Activated CD4-positive, alpha-beta T cell treated with anti-CD3 and anti-CD28 coated beads, Interleukin-2, amount 10 ng/mL, durations not matched to agents 7 days and 5 days (primary cell): ENCODE measurements at regions not wholly inside any gene's neighbourhood (a gene's known extent, or its start where the extent isn't known, plus 50 kb on each side); places are given as distances from the start of the nearest gene placed in this dataset.
"Not testable (repeated sequence)": the region's sequence is repeated elsewhere in the genome, so short reads cannot be mapped to it uniquely, and the experiment has no call there.

Source experiments
- CTCF ChIA-PET: fragments of 350-600 bp; sonication (Branson Sonifier 250); formaldehyde crosslinking; loops from one replicate; lab custom pipeline; 2021; ENCODE audit warnings: antibody characterized with exemption; lab: Charles Lee
- POLR2A ChIA-PET: fragments of 350-600 bp; sonication (Branson Sonifier 250); formaldehyde crosslinking; loops from one replicate; lab custom pipeline; 2021; ENCODE audit warnings: antibody characterized with exemption; lab: Charles Lee
- DNase-seq: peaks from one replicate; pipeline ENCODE4 v3.0.0-alpha.2; 2020
- H3K27ac Mint-ChIP-seq: one replicate; pipeline ENCODE4 v1.8.0; 2021; ENCODE audit warnings: mild to moderate bottlenecking, moderate library complexity, mixed read lengths
- H3K27me3 Mint-ChIP-seq: one replicate; pipeline ENCODE4 v1.8.0; 2021; ENCODE audit warnings: mixed read lengths
- H3K36me3 Mint-ChIP-seq: one replicate; pipeline ENCODE4 v1.8.0; 2021; ENCODE audit warnings: low read depth, mixed read lengths
- H3K4me1 Mint-ChIP-seq: one replicate; pipeline ENCODE4 v1.8.0; 2021; ENCODE audit warnings: mixed read lengths
- H3K4me3 Mint-ChIP-seq: one replicate; pipeline ENCODE4 v1.8.0; 2021; ENCODE audit warnings: mild to moderate bottlenecking, moderate library complexity, mixed read lengths
- H3K9me3 Mint-ChIP-seq: one replicate; pipeline ENCODE4 v1.8.0; 2021; ENCODE audit warnings: mixed read lengths

GRCh38 chr9:108439947-108440346 lies 415.8 kb downstream of the ACTL7B start:
- ChIA-PET CTCF (no interaction called here), POLR2A (no interaction called here)
- DNase-seq, result no peak
- Mint-ChIP-seq H3K27ac (no peak overlapping the region), H3K9me3 (no peaks in the 10 kb centered on the region), H3K4me3 (no peak overlapping the region), H3K27me3 (no peaks in the 10 kb centered on the region), H3K36me3 (no peaks in the 10 kb centered on the region), H3K4me1 (no peaks in the 10 kb centered on the region)

DNA sequence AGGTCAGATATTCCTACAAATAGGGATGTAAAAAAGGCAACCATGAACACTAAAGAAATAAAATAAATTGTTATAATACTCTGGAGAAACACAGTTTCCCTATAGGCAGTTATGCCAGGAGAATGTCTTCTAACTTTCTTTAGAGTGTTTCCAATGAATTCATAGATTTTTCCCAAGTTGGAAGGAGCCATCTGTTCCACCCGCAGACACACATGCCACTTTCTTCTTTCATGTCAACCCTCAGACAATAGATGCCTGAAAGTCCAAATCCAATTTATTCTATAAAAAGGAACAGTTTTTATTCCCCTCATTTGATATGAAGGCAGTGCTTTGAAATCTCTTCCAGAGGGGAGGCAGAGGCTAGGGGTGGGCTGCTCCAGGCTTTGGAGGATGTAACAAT lies 418.1 kb downstream of the ACTL7B start:
- no peaks in the 10 kb centered on the region for H3K36me3 Mint-ChIP-seq
- H3K27ac Mint-ChIP-seq, result no peak overlapping the region
- no peaks in the 10 kb centered on the region for H3K4me1 Mint-ChIP-seq
- no peak for DNase-seq
- H3K9me3 Mint-ChIP-seq, result no peaks in the 10 kb centered on the region
- CTCF ChIA-PET, result no interaction called here
- POLR2A ChIA-PET, result no interaction called here
- H3K4me3 Mint-ChIP-seq, result no peak overlapping the region
- H3K27me3 Mint-ChIP-seq, result no peaks in the 10 kb centered on the region

DNA sequence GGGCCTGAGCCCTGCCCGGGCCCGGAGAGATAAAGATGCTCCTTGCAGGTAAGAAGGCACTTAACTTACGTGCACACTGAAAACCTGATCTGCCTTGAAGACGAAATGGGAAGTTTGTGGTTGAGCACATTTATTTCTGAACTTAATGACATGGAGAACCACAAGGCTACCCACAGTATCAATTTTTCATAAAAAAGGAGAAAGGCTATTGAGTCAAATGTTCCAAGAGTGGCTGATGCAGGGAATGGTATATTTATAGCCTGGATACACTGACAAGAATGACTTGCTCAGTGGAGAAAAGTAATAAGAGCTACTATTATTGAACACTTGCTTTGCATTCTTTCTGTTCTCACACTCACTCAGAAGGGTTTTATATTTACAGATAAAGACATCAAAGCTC lies 419.3 kb downstream of the ACTL7B start:
- Mint-ChIP-seq H3K9me3 (peaks cover 3% of the 10 kb centered on the region), H3K4me1 (no peaks in the 10 kb centered on the region), H3K27ac (no peak overlapping the region), H3K36me3 (no peaks in the 10 kb centered on the region), H3K27me3 (no peaks in the 10 kb centered on the region), H3K4me3 (no peak overlapping the region)
- ChIA-PET CTCF (no interaction called here), POLR2A (no interaction called here)
- no peak for DNase-seq

DNA sequence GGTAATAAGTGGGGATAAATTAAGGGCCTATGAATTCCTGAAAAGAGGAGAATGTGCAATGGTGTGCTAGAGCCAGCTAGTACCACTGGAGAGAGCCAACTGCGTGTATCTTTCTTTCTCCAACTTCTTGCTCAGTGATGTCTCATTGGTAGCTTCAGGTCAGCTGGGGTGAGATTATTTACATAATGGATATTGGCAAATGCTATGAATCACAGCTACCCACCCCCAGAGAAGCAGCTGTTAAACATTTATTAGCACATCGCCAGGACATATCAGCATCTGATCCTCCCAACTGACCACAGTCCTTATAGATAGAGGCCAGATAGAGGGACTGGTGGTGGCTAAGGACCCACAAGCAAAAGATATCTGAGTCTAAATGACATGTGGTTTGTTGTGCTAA lies 421.3 kb downstream of the ACTL7B start:
- Mint-ChIP-seq H3K9me3 (peaks cover 11% of the 10 kb centered on the region), H3K27me3 (no peaks in the 10 kb centered on the region), H3K4me1 (no peaks in the 10 kb centered on the region), H3K36me3 (no peaks in the 10 kb centered on the region), H3K4me3 (no peak overlapping the region), H3K27ac (no peak overlapping the region)
- DNase-seq, result no peak
- ChIA-PET POLR2A (no interaction called here), CTCF (no interaction called here)

GRCh38 chr9:108434036-108434435 lies 421.8 kb downstream of the ACTL7B start:
- Mint-ChIP-seq H3K4me1 (no peaks in the 10 kb centered on the region), H3K4me3 (no peak overlapping the region), H3K27ac (no peak overlapping the region), H3K27me3 (no peaks in the 10 kb centered on the region), H3K9me3 (peaks cover 11% of the 10 kb centered on the region), H3K36me3 (no peaks in the 10 kb centered on the region)
- no peak for DNase-seq
- CTCF ChIA-PET, result no interaction called here
- POLR2A ChIA-PET, result no interaction called here

DNA sequence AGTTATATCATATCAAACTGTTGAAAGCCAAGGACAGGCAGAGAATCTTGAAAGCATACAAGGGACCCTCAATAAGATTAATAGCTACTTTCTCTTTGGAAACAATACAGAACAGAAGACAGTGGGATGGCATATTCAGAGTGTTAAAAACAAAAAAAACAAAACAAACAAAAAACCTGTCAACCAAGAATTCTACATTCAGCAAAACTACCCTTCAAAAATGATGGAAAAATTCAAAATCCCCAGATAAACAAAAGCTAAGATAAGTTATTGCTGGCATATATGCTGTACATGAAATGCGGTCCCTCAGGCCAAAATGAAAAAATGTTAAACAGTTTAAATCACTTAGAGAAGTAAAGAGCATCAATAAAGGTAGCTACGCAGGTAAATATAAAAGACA lies 425.1 kb downstream of the ACTL7B start:
- H3K27me3 Mint-ChIP-seq, result no peaks in the 10 kb centered on the region
- no peaks in the 10 kb centered on the region for H3K4me1 Mint-ChIP-seq
- POLR2A ChIA-PET, result no interaction called here
- H3K27ac Mint-ChIP-seq, result no peak overlapping the region
- DNase-seq, result no peak
- no peaks in the 10 kb centered on the region for H3K36me3 Mint-ChIP-seq
- peaks cover 11% of the 10 kb centered on the region for H3K9me3 Mint-ChIP-seq
- CTCF ChIA-PET, result no interaction called here
- no peak overlapping the region for H3K4me3 Mint-ChIP-seq

GRCh38 chr9:108427751-108428150 lies 428.0 kb downstream of the ACTL7B start:
- Mint-ChIP-seq H3K9me3 (peaks cover 11% of the 10 kb centered on the region), H3K36me3 (no peaks in the 10 kb centered on the region), H3K4me1 (no peaks in the 10 kb centered on the region), H3K27ac (no peak overlapping the region), H3K4me3 (no peak overlapping the region), H3K27me3 (no peaks in the 10 kb centered on the region)
- ChIA-PET CTCF (no interaction called here), POLR2A (no interaction called here)
- no peak for DNase-seq

DNA sequence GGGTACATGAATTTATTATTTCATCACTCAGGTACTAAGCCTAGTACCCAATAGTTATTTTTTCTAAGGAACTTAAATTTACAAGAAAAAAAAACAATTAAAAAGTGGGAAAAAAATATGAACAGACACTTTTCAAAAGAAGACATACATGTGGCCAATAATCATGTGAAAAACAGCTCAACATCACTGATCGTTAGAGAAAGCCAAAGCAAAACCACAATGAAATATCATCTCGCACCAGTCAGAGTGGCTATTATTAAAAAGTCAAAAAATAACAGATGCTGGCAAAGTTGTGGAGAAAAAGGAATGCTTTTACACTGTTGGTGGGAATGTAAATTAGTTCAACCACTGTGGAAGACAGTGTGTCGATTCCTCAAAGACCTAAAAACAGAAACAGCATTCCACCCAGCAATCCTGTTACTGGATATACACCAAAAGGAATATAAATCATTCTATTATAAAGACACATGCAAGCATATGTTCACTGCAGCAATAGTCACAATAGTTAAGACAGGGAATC lies 429.3 kb downstream of the ACTL7B start:
- CTCF ChIA-PET, result not testable (repeated sequence)

DNA sequence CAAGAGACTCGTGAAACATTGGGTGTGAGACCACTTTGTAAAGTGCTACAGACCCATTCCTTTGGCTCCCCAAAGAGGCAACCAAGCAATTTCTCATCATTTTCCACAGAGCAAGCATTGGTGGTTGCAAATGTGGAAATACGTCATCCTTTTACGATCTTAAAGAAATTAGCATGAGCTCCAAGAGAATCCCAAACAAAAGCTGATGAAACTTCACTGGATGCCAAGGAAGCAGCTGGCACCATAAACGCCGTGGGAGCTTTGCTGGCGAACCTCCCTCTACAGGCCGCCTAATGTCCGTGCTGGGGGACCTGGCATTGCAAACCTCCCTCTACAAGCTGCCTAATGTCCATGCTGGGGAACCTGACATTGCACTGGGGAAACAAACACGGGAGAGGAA lies 432.4 kb downstream of the ACTL7B start:
- Mint-ChIP-seq H3K27me3 (no peaks in the 10 kb centered on the region), H3K27ac (no peak overlapping the region), H3K4me3 (no peak overlapping the region), H3K4me1 (no peaks in the 10 kb centered on the region), H3K9me3 (no peaks in the 10 kb centered on the region), H3K36me3 (no peaks in the 10 kb centered on the region)
- POLR2A ChIA-PET, result no interaction called here
- no peak for DNase-seq
- CTCF ChIA-PET, result no interaction called here

More for the DNA sequence above, 429.3 kb downstream of the ACTL7B start:
- DNase-seq, H3K27ac Mint-ChIP-seq, H3K36me3 Mint-ChIP-seq, POLR2A ChIA-PET, H3K27me3 Mint-ChIP-seq, H3K4me3 Mint-ChIP-seq, H3K9me3 Mint-ChIP-seq, H3K4me1 Mint-ChIP-seq: not testable (repeated sequence)

DNA sequence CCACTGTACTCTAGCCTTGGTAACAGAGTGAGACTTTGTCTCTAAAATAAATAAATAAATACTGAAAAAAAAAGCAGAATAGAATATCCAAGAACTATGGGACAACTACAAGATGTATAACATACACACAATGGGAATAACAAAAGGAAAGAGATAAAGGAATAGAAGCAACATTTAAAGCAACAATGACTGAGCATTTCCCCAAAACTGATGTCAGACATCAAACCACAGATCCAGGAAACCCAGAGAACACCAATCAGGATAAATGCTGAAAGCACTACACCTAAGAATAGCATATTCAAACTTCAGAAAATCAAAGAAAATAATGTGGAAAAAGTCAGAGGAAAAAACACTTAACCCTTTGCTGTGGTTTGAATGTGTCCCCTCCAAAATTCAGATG lies 436.4 kb downstream of the ACTL7B start:
- no peaks in the 10 kb centered on the region for H3K27me3 Mint-ChIP-seq
- no peak overlapping the region for H3K4me3 Mint-ChIP-seq
- no peak for DNase-seq
- POLR2A ChIA-PET, result no interaction called here
- CTCF ChIA-PET, result no interaction called here
- H3K27ac Mint-ChIP-seq, result no peak overlapping the region
- H3K9me3 Mint-ChIP-seq, result no peaks in the 10 kb centered on the region
- no peaks in the 10 kb centered on the region for H3K36me3 Mint-ChIP-seq
- no peaks in the 10 kb centered on the region for H3K4me1 Mint-ChIP-seq

DNA sequence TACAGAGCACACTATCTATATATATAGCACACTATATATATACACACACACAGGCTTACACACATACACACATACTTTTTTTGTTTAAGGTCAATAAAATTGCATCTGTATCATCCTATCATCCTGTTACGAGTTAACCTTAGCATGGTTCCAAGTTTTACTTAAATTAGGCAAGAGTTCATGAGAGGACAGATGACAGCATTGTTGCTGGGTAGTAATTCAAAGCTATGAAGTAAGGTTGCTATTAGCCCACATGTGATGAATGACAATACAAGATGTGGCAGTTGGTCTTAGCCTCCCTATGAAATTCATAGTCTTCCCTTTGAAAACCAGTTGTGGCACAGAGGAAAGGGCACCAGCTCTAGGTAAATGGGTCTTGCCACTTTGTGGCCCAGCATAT lies 438.1 kb downstream of the ACTL7B start:
- no peaks in the 10 kb centered on the region for H3K27me3 Mint-ChIP-seq
- H3K27ac Mint-ChIP-seq, result no peak overlapping the region
- no peaks in the 10 kb centered on the region for H3K4me1 Mint-ChIP-seq
- no peak overlapping the region for H3K4me3 Mint-ChIP-seq
- no peaks in the 10 kb centered on the region for H3K36me3 Mint-ChIP-seq
- CTCF ChIA-PET, result interaction anchor here (0.6 kb wide), 1 partner anchor 322 kb away, joined by 3 read pairs; no protein-coding TSS in a partner anchor
- POLR2A ChIA-PET, result no interaction called here
- no peak for DNase-seq
- H3K9me3 Mint-ChIP-seq, result no peaks in the 10 kb centered on the region

GRCh38 chr9:108417312-108417711 lies 438.5 kb downstream of the ACTL7B start:
- H3K9me3 Mint-ChIP-seq, result no peaks in the 10 kb centered on the region
- ChIA-PET POLR2A (no interaction called here), CTCF (no interaction called here)
- no peak for DNase-seq
- H3K4me1 Mint-ChIP-seq, result no peaks in the 10 kb centered on the region
- no peak overlapping the region for H3K4me3 Mint-ChIP-seq
- no peaks in the 10 kb centered on the region for H3K27me3 Mint-ChIP-seq
- no peak overlapping the region for H3K27ac Mint-ChIP-seq
- no peaks in the 10 kb centered on the region for H3K36me3 Mint-ChIP-seq

GRCh38 chr9:108416324-108416723 lies 439.5 kb downstream of the ACTL7B start:
- no peaks in the 10 kb centered on the region for H3K36me3 Mint-ChIP-seq
- no peak overlapping the region for H3K27ac Mint-ChIP-seq
- H3K4me1 Mint-ChIP-seq, result no peaks in the 10 kb centered on the region
- ChIA-PET POLR2A (no interaction called here), CTCF (no interaction called here)
- no peak overlapping the region for H3K4me3 Mint-ChIP-seq
- H3K9me3 Mint-ChIP-seq, result no peaks in the 10 kb centered on the region
- H3K27me3 Mint-ChIP-seq, result no peaks in the 10 kb centered on the region
- no peak for DNase-seq

DNA sequence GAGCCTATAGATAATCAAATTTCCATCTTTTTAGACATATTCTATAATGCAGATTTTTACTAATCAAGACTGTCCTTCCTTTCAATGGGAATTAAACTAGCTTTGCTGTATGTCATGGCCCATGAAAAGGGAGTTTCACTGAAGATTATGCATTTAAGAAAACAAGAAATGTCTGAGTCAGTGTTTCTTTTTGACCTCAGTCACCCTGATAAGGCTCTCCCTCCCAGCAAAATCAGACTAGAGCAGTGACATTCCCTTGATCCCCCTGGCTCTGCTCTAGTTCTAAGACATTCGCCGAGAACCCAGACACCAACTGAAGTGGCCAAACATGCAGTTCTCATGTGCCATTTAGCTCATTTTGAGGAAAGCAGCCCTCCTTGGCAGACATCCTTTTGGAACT lies 442.0 kb downstream of the ACTL7B start:
- H3K27me3 Mint-ChIP-seq, result no peaks in the 10 kb centered on the region
- H3K4me1 Mint-ChIP-seq, result no peaks in the 10 kb centered on the region
- ChIA-PET POLR2A (no interaction called here), CTCF (interaction anchor here (0.6 kb wide), 1 partner anchor 861 kb away, joined by 4 read pairs; no protein-coding TSS in a partner anchor)
- no peaks in the 10 kb centered on the region for H3K9me3 Mint-ChIP-seq
- no peaks in the 10 kb centered on the region for H3K36me3 Mint-ChIP-seq
- DNase-seq, result no peak
- no peak overlapping the region for H3K27ac Mint-ChIP-seq
- H3K4me3 Mint-ChIP-seq, result no peak overlapping the region
